ENCODE measurements at regions not wholly inside any gene's neighbourhood (a gene's known extent, or its start where the extent isn't known, plus 50 kb on each side); places are given as distances from the start of the nearest gene placed in this dataset.

DNA sequence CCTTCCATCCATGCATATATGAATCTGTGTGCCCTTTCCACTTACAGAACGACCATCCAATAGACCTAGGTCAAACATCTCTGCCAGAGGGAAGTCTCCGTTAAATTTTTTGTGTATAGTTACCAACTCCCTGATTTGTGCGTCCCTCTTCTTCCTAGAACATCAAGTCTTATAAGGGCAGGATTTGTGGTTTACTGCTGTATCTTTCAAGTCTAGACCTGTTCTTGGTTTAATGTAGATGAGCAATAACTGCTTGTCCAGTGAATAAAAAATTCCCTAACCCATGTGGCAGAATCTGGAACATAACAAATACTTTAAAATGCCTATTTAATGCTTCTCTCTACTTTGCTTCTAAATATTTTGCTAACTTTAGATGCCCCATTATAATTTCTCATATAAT is 988.8 kb downstream of the RAPGEF2 start:
- no peaks in the 10 kb centered on the region for H3K27me3 ChIP-seq (ENCODE audit: control insufficient read depth, insufficient read depth, low read length)
- no peaks in the 10 kb centered on the region for H4K20me1 ChIP-seq (ENCODE audit: control insufficient read depth, extremely low read depth, insufficient read depth, low read length)
- no peak overlapping the region for H3K4me2 ChIP-seq (ENCODE audit: extremely low read depth, insufficient read depth, low read length)
- DNase-seq (ENCODE audit: low read depth in 2 of 2), result no peak
- no peaks in the 10 kb centered on the region for H3K79me2 ChIP-seq (ENCODE audit: control insufficient read depth, insufficient read depth, low read length)
- H3K9ac ChIP-seq (ENCODE audit: insufficient read depth, low read length), result no peak overlapping the region
- TF ChIP-seq CTCF (conservative IDR thresholded peaks at IDR 0.05 in 1 of 2, IDR thresholded peaks at IDR 0.05 in 1 of 2; ENCODE audit: low read depth in 1 of 2, low read length in 2 of 2) (no peak), EZH2 (IDR thresholded peaks at IDR 0.05; ENCODE audit: low read length, missing control alignments) (no peak)
- no peaks in the 10 kb centered on the region for H3K9me3 ChIP-seq (ENCODE audit: control insufficient read depth, insufficient read depth, low read depth, low read length)
- no peak overlapping the region for H2AFZ ChIP-seq (ENCODE audit: low read length)
- no peaks in the 10 kb centered on the region for H3K36me3 ChIP-seq (ENCODE audit: control insufficient read depth, insufficient read depth, low read length)
- no peaks in the 10 kb centered on the region for H3K4me1 ChIP-seq (ENCODE audit: control insufficient read depth, extremely low read depth, insufficient read depth, low read length)
- H3K27ac ChIP-seq (ENCODE audit: insufficient read depth, low read length), result no peak overlapping the region
- H3K4me3 ChIP-seq (replicated peaks in 1 of 4; ENCODE audit: control extremely low read depth in 1 of 4, insufficient read depth in 1 of 4, low read depth in 3 of 4, low read length in 4 of 4), result no peak overlapping the region

- no peaks in the 10 kb centered on the region for H3K9me3 ChIP-seq (ENCODE audit: control insufficient read depth, insufficient read depth, low read depth, low read length)
- no peak overlapping the region for H2AFZ ChIP-seq (ENCODE audit: low read length)
- H3K4me3 ChIP-seq (replicated peaks in 1 of 4; ENCODE audit: control extremely low read depth in 1 of 4, insufficient read depth in 1 of 4, low read depth in 3 of 4, low read length in 4 of 4), result no peak overlapping the region
- no peak overlapping the region for H3K4me2 ChIP-seq (ENCODE audit: extremely low read depth, insufficient read depth, low read length)
- H3K36me3 ChIP-seq (ENCODE audit: control insufficient read depth, insufficient read depth, low read length), result no peaks in the 10 kb centered on the region
- no peaks in the 10 kb centered on the region for H3K27me3 ChIP-seq (ENCODE audit: control insufficient read depth, insufficient read depth, low read length)
- no peak for DNase-seq (ENCODE audit: low read depth in 2 of 2)
- H4K20me1 ChIP-seq (ENCODE audit: control insufficient read depth, extremely low read depth, insufficient read depth, low read length), result no peaks in the 10 kb centered on the region
- H3K9ac ChIP-seq (ENCODE audit: insufficient read depth, low read length), result no peak overlapping the region
- no peak overlapping the region for H3K27ac ChIP-seq (ENCODE audit: insufficient read depth, low read length)
- no peaks in the 10 kb centered on the region for H3K79me2 ChIP-seq (ENCODE audit: control insufficient read depth, insufficient read depth, low read length)
- no peak for TF ChIP-seq CTCF (conservative IDR thresholded peaks at IDR 0.05 in 1 of 2, IDR thresholded peaks at IDR 0.05 in 1 of 2; ENCODE audit: low read depth in 1 of 2, low read length in 2 of 2)
- no peak for TF ChIP-seq EZH2 (IDR thresholded peaks at IDR 0.05; ENCODE audit: low read length, missing control alignments)
- H3K4me1 ChIP-seq (ENCODE audit: control insufficient read depth, extremely low read depth, insufficient read depth, low read length), result no peaks in the 10 kb centered on the region
These were observed 997.4 kb downstream of the RAPGEF2 start for GRCh38 chr4:160100316-160100715.

DNA sequence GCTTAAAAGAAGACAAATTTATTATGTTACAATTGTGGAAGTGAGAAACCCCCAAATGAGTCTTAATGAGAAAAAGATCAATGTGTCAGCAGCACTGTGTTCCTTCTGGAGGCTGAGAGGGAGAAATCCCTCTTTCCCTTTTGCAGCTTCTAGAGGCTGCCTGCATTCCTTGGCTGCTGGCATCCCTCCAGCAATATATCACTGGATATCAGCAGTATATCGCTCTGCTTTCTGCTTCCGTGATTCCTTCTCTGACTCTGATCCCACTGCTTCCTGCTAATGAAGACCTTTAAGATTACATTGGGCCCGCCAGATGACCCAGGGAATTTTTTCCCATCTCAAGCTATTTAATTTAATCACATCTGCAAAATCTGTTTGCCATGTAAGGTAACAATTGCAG is 1008.0 kb downstream of the RAPGEF2 start:
- Histone ChIP-seq H3K4me2 (ENCODE audit: extremely low read depth, insufficient read depth, low read length) (no peak overlapping the region), H4K20me1 (ENCODE audit: control insufficient read depth, extremely low read depth, insufficient read depth, low read length) (no peaks in the 10 kb centered on the region), H3K9ac (ENCODE audit: insufficient read depth, low read length) (no peak overlapping the region), H3K36me3 (ENCODE audit: control insufficient read depth, insufficient read depth, low read length) (no peaks in the 10 kb centered on the region), H3K79me2 (ENCODE audit: control insufficient read depth, insufficient read depth, low read length) (no peaks in the 10 kb centered on the region), H3K27ac (ENCODE audit: insufficient read depth, low read length) (no peak overlapping the region), H3K4me1 (ENCODE audit: control insufficient read depth, extremely low read depth, insufficient read depth, low read length) (no peaks in the 10 kb centered on the region), H2AFZ (ENCODE audit: low read length) (no peak overlapping the region), H3K4me3 (replicated peaks in 1 of 4; ENCODE audit: control extremely low read depth in 1 of 4, insufficient read depth in 1 of 4, low read depth in 3 of 4, low read length in 4 of 4) (no peak overlapping the region), H3K9me3 (ENCODE audit: control insufficient read depth, insufficient read depth, low read depth, low read length) (no peaks in the 10 kb centered on the region), H3K27me3 (ENCODE audit: control insufficient read depth, insufficient read depth, low read length) (no peaks in the 10 kb centered on the region)
- TF ChIP-seq CTCF (conservative IDR thresholded peaks at IDR 0.05 in 1 of 2, IDR thresholded peaks at IDR 0.05 in 1 of 2; ENCODE audit: low read depth in 1 of 2, low read length in 2 of 2) (no peak), EZH2 (IDR thresholded peaks at IDR 0.05; ENCODE audit: low read length, missing control alignments) (no peak)
- DNase-seq (ENCODE audit: low read depth in 2 of 2), result no peak

All from fibroblast of lung (primary cell).